ENCODE measurements at regions not wholly inside any gene's neighbourhood (a gene's known extent, or its start where the extent isn't known, plus 50 kb on each side); places are given as distances from the start of the nearest gene placed in this dataset.

GRCh38 chr2:12424219-12424618 lies 292.5 kb upstream of the TRIB2 start:
- Histone ChIP-seq H3K9me3 (replicated peaks; ENCODE audit: control insufficient read depth, insufficient read depth, low read length) (no peaks in the 10 kb centered on the region), H3K9ac (replicated peaks; ENCODE audit: extremely low read depth, insufficient read depth, low read length) (no peak overlapping the region), H3K4me3 (replicated peaks in 1 of 3; ENCODE audit: insufficient read depth in 1 of 3, low read depth in 1 of 3, low read length in 3 of 3) (no peak overlapping the region), H3K9me1 (replicated peaks; ENCODE audit: control insufficient read depth, extremely low read depth, insufficient read depth, low read length) (no peaks in the 10 kb centered on the region), H3K27ac (ENCODE audit: insufficient read depth, low read depth, low read length) (no peak overlapping the region), H3K4me1 (ENCODE audit: control insufficient read depth, extremely low read depth, insufficient read depth, low read length) (no peaks in the 10 kb centered on the region), H3K36me3 (ENCODE audit: control insufficient read depth in 2 of 2, extremely low read depth in 1 of 2, insufficient read depth in 2 of 2, low read length in 2 of 2) (no peaks in the 10 kb centered on the region), H4K20me1 (replicated peaks; ENCODE audit: control insufficient read depth, extremely low read depth, insufficient read depth, low read length) (no peaks in the 10 kb centered on the region), H3K27me3 (ENCODE audit: control insufficient read depth in 2 of 2, insufficient read depth in 2 of 2, low read length in 2 of 2) (no peaks in the 10 kb centered on the region), H3K4me2 (ENCODE audit: insufficient read depth, low read length) (no peak overlapping the region), H2AFZ (ENCODE audit: low read depth, low read length) (no peak overlapping the region), H3K79me2 (ENCODE audit: control insufficient read depth, insufficient read depth, low read length) (no peaks in the 10 kb centered on the region)
- CTCF ChIA-PET = interaction anchor here (0.7 to 1.9 kb wide), 4 partner anchors 10 to 292 kb away, joined by 3 to 10 read pairs (median 3); partner anchors contain the start of gene TRIB2
- dilution Hi-C loops (cut with MboI; ENCODE audit: extremely low pct_ligation_motif_present, low sequenced_read_pairs) = no loop called here
- DNase-seq (ENCODE audit: low read depth, low spot score) (no peak), FAIRE-seq (no peak)
- POLR2A ChIA-PET = no interaction called here
- TF ChIP-seq EZH2 (IDR thresholded peaks at IDR 0.05; ENCODE audit: borderline replicate concordance, low read depth, low read length, severe bottlenecking) = no peak
- no peak for TF ChIP-seq JUN (IDR thresholded peaks at IDR 0.05; ENCODE audit: borderline replicate concordance, insufficient read depth, insufficient read length, low read depth)
- TF ChIP-seq MAX (IDR thresholded peaks at IDR 0.05; ENCODE audit: insufficient read depth, insufficient read length) = no peak
- no peak for TF ChIP-seq GATA2 (IDR thresholded peaks at IDR 0.05; ENCODE audit: insufficient read depth, insufficient read length, low read depth, low read length)
- intact Hi-C loops (cut with micrococcal nuclease) = no loop called here
- BruUV-seq (replicated peaks) = no TSS peak

- CTCF ChIA-PET = interaction anchor here (1.1 to 1.9 kb wide), 4 partner anchors 13 to 582 kb away, joined by 3 to 10 read pairs (median 6); partner anchors contain the start of gene TRIB2
- TF ChIP-seq JUN (IDR thresholded peaks at IDR 0.05; ENCODE audit: borderline replicate concordance, insufficient read depth, insufficient read length, low read depth) = no peak
- TF ChIP-seq MAX (IDR thresholded peaks at IDR 0.05; ENCODE audit: insufficient read depth, insufficient read length) = no peak
- no peak for TF ChIP-seq POLR2AphosphoS5 (IDR thresholded peaks at IDR 0.05; ENCODE audit: insufficient read depth, low read depth, low read length)
- no peak for TF ChIP-seq GATA2 (IDR thresholded peaks at IDR 0.05; ENCODE audit: insufficient read depth, insufficient read length, low read depth, low read length)
- TF ChIP-seq EZH2 (IDR thresholded peaks at IDR 0.05; ENCODE audit: borderline replicate concordance, low read depth, low read length, severe bottlenecking) = no peak
- TF ChIP-seq MYC (IDR thresholded peaks at IDR 0.05; ENCODE audit: low read depth, low read length) = no peak
- no peak for TF ChIP-seq FOS (IDR thresholded peaks at IDR 0.05; ENCODE audit: borderline replicate concordance, insufficient read depth, low read length)
- no peak for TF ChIP-seq CTCF (IDR thresholded peaks at IDR 0.05; ENCODE audit: extremely low read depth in 1 of 2, insufficient read depth in 1 of 2, low read depth in 1 of 2, low read length in 2 of 2)
- TF ChIP-seq POLR2A (IDR thresholded peaks at IDR 0.05; ENCODE audit: low read depth, low read length) = no peak
- no peak overlapping the region for H3K27ac ChIP-seq (ENCODE audit: insufficient read depth, low read depth, low read length)
- no peak overlapping the region for H3K4me3 ChIP-seq (replicated peaks in 1 of 3; ENCODE audit: insufficient read depth in 1 of 3, low read depth in 1 of 3, low read length in 3 of 3)
- no TSS peak for BruUV-seq (replicated peaks)
- H3K27me3 ChIP-seq (ENCODE audit: control insufficient read depth in 2 of 2, insufficient read depth in 2 of 2, low read length in 2 of 2) = no peaks in the 10 kb centered on the region
- H4K20me1 ChIP-seq (replicated peaks; ENCODE audit: control insufficient read depth, extremely low read depth, insufficient read depth, low read length) = no peaks in the 10 kb centered on the region
- no peak for FAIRE-seq
- dilution Hi-C loops (cut with MboI; ENCODE audit: extremely low pct_ligation_motif_present, low sequenced_read_pairs) (no loop called here), intact Hi-C loops (cut with micrococcal nuclease) (no loop called here)
- POLR2A ChIA-PET = no interaction called here
- H3K4me1 ChIP-seq (ENCODE audit: control insufficient read depth, extremely low read depth, insufficient read depth, low read length) = no peaks in the 10 kb centered on the region
- no peaks in the 10 kb centered on the region for H3K79me2 ChIP-seq (ENCODE audit: control insufficient read depth, insufficient read depth, low read length)
- no peaks in the 10 kb centered on the region for H3K9me1 ChIP-seq (replicated peaks; ENCODE audit: control insufficient read depth, extremely low read depth, insufficient read depth, low read length)
- no peaks in the 10 kb centered on the region for H3K9me3 ChIP-seq (replicated peaks; ENCODE audit: control insufficient read depth, insufficient read depth, low read length)
- no peak for DNase-seq (ENCODE audit: low read depth, low spot score)
- H3K9ac ChIP-seq (replicated peaks; ENCODE audit: extremely low read depth, insufficient read depth, low read length) = no peak overlapping the region
- no peak overlapping the region for H3K4me2 ChIP-seq (ENCODE audit: insufficient read depth, low read length)
- H3K36me3 ChIP-seq (ENCODE audit: control insufficient read depth in 2 of 2, extremely low read depth in 1 of 2, insufficient read depth in 2 of 2, low read length in 2 of 2) = no peaks in the 10 kb centered on the region
- no peak overlapping the region for H2AFZ ChIP-seq (ENCODE audit: low read depth, low read length)
Measured at GRCh38 chr2:12424809-12425208, 291.9 kb upstream of the TRIB2 start.

Measured in endothelial cell of umbilical vein (primary cell).